Kidney capillary endothelial cell (primary cell): ENCODE measurements at regions not wholly inside any gene's neighbourhood (a gene's known extent, or its start where the extent isn't known, plus 50 kb on each side); places are given as distances from the start of the nearest gene placed in this dataset.

Source experiments
- DNase-seq: peaks from one replicate; pipeline ENCODE4 v3.0.0-alpha.2; 2018; ENCODE audit warnings: low spot score

DNA sequence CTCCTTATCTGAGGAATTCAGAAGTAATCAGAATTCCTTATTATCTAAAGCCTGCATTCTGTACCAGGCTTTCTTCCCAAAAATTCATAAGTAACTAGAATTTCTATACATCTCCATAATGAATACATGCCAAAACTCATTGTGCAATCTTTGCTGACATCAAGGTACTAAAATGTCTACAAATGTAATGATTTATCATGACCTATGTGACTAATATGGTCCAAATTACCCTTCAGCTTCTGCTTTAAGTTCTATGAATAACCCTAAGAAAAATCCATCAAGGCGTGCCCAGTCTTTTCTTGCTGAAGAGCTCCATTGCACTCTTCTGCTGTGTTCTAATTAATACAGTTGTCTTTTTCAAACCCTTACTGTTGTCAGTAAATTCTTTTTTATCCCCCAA is 58.5 kb upstream of the SLITRK1 start:
- no peak for DNase-seq

DNA sequence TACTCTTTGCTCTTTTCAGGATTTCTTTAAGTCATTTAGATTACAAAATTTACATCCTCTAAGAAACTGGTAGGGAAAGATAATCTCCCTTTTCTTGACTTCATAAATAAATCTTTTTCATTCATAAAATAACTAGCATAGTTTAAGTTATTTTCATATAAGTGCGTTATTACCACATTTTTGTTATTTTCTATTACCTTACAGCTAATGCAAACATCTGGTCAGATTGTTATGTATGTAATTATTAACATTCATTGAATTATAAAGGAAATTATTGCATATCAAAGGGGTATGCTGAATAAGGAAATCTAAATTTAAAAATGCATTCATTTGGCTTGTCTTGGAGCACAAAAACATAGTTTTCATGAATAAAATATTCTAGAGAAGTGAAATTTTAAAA is 55.3 kb upstream of the SLITRK1 start:
- DNase-seq = no peak

DNA sequence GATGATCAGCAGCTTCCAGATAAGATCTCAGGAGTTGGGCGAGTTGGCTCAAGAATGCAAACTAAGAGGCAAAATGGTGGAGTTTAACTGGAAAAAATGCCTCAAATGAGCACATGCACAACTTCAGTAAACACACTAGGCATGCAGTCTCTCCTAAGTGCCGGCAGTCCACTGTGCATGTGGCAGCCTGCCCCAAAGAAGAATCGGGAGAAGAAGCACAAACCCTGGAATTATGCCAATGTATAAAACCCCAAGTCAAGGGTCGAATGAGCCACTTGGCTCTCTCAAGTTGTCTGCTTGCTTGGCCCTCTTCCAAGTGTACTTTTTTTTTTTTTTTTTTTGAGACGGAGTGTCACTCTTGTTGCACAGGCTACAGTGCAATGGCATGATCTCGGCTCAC is 53.3 kb upstream of the SLITRK1 start:
- no peak for DNase-seq
